DND-41 (cell line): ENCODE measurements at regions not wholly inside any gene's neighbourhood (a gene's known extent, or its start where the extent isn't known, plus 50 kb on each side); places are given as distances from the start of the nearest gene placed in this dataset.
A peak's percentile ranks its signal among the peaks of the same experiment; 100 is the strongest.
"Not testable (repeated sequence)": the region's sequence is repeated elsewhere in the genome, so short reads cannot be mapped to it uniquely, and the experiment has no call there.

Experiments
- ATAC-seq: fragments of 200-7000 bp; cut with Tn5 transposase; 3 replicates; pipeline ENCODE4 v1.9.1; 2021; ENCODE audit warnings: low read depth; ENCODE audit not compliant: insufficient read depth
- DNase-seq: peaks from one replicate; pipeline ENCODE4 v3.0.0-alpha.2; 2020
- H2AFZ ChIP-seq: 2 replicates; pipeline ENCODE4 v1.6.0; 2012; ENCODE audit warnings: low read depth, low read length
- H3K27ac ChIP-seq: 2 replicates; pipeline ENCODE4 v1.5.1; 2012; ENCODE audit warnings: low read length, inconsistent platforms
- H3K27me3 ChIP-seq: fragments of 200-600 bp; sonication (generic); 2 replicates; pipeline ENCODE4 v1.6.0; 2012; ENCODE audit warnings: low read length, mild to moderate bottlenecking, inconsistent platforms; ENCODE audit not compliant: insufficient read depth, poor library complexity
- H3K36me3 ChIP-seq: 2 replicates; pipeline ENCODE4 v1.5.1; 2012; ENCODE audit warnings: low read length, inconsistent platforms; ENCODE audit not compliant: insufficient read depth
- H3K4me1 ChIP-seq: 2 replicates; pipeline ENCODE4 v1.5.1; 2012; ENCODE audit warnings: mild to moderate bottlenecking, low read length; ENCODE audit not compliant: insufficient read depth
- H3K4me2 ChIP-seq: 2 replicates; pipeline ENCODE4 v1.6.0; 2012; ENCODE audit warnings: mild to moderate bottlenecking, moderate library complexity, low read length, inconsistent platforms; ENCODE audit not compliant: insufficient read depth
- H3K4me3 ChIP-seq, 2 experiments: fragments of 200-600 bp in 1 of 2; shearing (Covaris generic) in 1 of 2; 2 replicates each; pipeline ENCODE4 v1.5.1; 2012 to 2016; ENCODE audit warnings: inconsistent platforms in 2 of 2, low read length in 2 of 2, mild to moderate bottlenecking in 2 of 2, low read depth in 1 of 2, moderate library complexity in 1 of 2
- H3K79me2 ChIP-seq: 2 replicates; pipeline ENCODE4 v1.6.0; 2012; ENCODE audit warnings: low read length, inconsistent platforms; ENCODE audit not compliant: insufficient read depth
- H3K9ac ChIP-seq: 2 replicates; pipeline ENCODE4 v1.6.0; 2012; ENCODE audit warnings: low read depth, mild to moderate bottlenecking, inconsistent platforms, low read length, moderate library complexity
- H3K9me3 ChIP-seq: 2 replicates; pipeline ENCODE4 v1.5.1; 2012; ENCODE audit warnings: low read length, moderate library complexity, mild to moderate bottlenecking, inconsistent platforms; ENCODE audit not compliant: insufficient read depth, severe bottlenecking
- H4K20me1 ChIP-seq: 2 replicates; pipeline ENCODE4 v1.6.0; 2012; ENCODE audit warnings: low read length; ENCODE audit not compliant: insufficient read depth
- EZH2 ChIP-seq: IDR thresholded peaks from 3 replicates; pipeline ENCODE4 v1.6.1; 2012; ENCODE audit warnings: borderline replicate concordance, low read depth, mild to moderate bottlenecking, moderate library complexity, low read length, inconsistent platforms; ENCODE audit not compliant: severe bottlenecking
- TF ChIP-seq, protein P1 (sequence below): IDR thresholded peaks from 2 replicates; pipeline ENCODE4 v1.5.1; 2012; ENCODE audit warnings: borderline replicate concordance, low read length, moderate library complexity, mild to moderate bottlenecking; ENCODE audit not compliant: poor library complexity, severe bottlenecking; ENCODE audit errors: extremely low read depth

GRCh38 chrX:101799387-101799786 is 132.4 kb downstream of the ZMAT1 start:
- TF ChIP-seq, protein P1, sequence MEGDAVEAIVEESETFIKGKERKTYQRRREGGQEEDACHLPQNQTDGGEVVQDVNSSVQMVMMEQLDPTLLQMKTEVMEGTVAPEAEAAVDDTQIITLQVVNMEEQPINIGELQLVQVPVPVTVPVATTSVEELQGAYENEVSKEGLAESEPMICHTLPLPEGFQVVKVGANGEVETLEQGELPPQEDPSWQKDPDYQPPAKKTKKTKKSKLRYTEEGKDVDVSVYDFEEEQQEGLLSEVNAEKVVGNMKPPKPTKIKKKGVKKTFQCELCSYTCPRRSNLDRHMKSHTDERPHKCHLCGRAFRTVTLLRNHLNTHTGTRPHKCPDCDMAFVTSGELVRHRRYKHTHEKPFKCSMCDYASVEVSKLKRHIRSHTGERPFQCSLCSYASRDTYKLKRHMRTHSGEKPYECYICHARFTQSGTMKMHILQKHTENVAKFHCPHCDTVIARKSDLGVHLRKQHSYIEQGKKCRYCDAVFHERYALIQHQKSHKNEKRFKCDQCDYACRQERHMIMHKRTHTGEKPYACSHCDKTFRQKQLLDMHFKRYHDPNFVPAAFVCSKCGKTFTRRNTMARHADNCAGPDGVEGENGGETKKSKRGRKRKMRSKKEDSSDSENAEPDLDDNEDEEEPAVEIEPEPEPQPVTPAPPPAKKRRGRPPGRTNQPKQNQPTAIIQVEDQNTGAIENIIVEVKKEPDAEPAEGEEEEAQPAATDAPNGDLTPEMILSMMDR, result peak; percentile 67
- TF ChIP-seq EZH2, result no peak
- no peaks in the 10 kb centered on the region for H4K20me1 ChIP-seq
- H3K36me3 ChIP-seq, result no peaks in the 10 kb centered on the region
- no peaks in the 10 kb centered on the region for H3K9me3 ChIP-seq
- DNase-seq, result peak; percentile 83
- H3K27me3 ChIP-seq, result no peaks in the 10 kb centered on the region
- no peak overlapping the region for H3K27ac ChIP-seq
- peak overlapping the region in 1 of 2 experiments; percentile 46; a peak in 2 of 4 replicates for H3K4me3 ChIP-seq
- peak; percentile 100 for ATAC-seq
- H3K9ac ChIP-seq, result no peak overlapping the region
- H3K4me1 ChIP-seq, result peaks cover 5% of the 10 kb centered on the region; the same call in 1 of the 2 replicates
- peak overlapping the region; percentile 55; the same call in 1 of the 2 replicates for H3K4me2 ChIP-seq
- peak overlapping the region; percentile 60 for H2AFZ ChIP-seq
- H3K79me2 ChIP-seq, result no peaks in the 10 kb centered on the region

GRCh38 chrX:101787934-101788333 is 128.3 kb upstream of the ARMCX2 start:
- TF ChIP-seq, protein P1, result no peak
- TF ChIP-seq EZH2, result no peak
- no peak overlapping the region for H3K27ac ChIP-seq
- ATAC-seq, result no peak
- H3K4me1 ChIP-seq, result no peaks in the 10 kb centered on the region
- no peaks in the 10 kb centered on the region for H4K20me1 ChIP-seq
- no peak overlapping the region for H3K9ac ChIP-seq
- H3K4me3 ChIP-seq, result no peak overlapping the region
- no peaks in the 10 kb centered on the region for H3K9me3 ChIP-seq
- H3K36me3 ChIP-seq, result no peaks in the 10 kb centered on the region
- H3K79me2 ChIP-seq, result no peaks in the 10 kb centered on the region
- H3K4me2 ChIP-seq, result no peak overlapping the region
- no peak overlapping the region for H2AFZ ChIP-seq
- no peaks in the 10 kb centered on the region for H3K27me3 ChIP-seq
- DNase-seq, result no peak

DNA sequence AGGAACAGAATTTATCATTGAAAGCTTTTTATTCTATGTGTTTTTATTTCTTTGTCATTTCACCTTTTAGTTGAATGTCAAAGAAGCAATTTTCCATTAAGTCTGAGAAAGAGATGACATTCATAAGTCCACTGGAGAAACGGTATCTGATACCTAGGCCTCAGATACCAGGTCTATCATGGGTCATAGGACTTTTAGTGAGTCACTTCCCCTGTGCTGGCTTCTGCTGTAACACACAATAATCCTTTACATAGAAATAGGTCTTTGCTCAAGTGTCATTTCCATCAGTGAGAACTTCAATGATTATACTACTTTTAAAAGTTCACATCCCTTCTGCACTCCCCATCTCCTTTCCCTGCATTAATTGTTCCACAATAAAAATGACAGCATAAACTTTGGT is 125.5 kb upstream of the ARMCX2 start:
- Histone ChIP-seq H3K9ac (no peak overlapping the region), H4K20me1 (no peaks in the 10 kb centered on the region), H3K9me3 (no peaks in the 10 kb centered on the region), H3K4me1 (no peaks in the 10 kb centered on the region), H3K36me3 (no peaks in the 10 kb centered on the region), H2AFZ (no peak overlapping the region), H3K27me3 (no peaks in the 10 kb centered on the region), H3K4me3 (no peak overlapping the region), H3K27ac (no peak overlapping the region), H3K4me2 (no peak overlapping the region), H3K79me2 (no peaks in the 10 kb centered on the region)
- ATAC-seq (no peak), DNase-seq (no peak)
- TF ChIP-seq, protein P1, result no peak
- TF ChIP-seq EZH2, result no peak

DNA sequence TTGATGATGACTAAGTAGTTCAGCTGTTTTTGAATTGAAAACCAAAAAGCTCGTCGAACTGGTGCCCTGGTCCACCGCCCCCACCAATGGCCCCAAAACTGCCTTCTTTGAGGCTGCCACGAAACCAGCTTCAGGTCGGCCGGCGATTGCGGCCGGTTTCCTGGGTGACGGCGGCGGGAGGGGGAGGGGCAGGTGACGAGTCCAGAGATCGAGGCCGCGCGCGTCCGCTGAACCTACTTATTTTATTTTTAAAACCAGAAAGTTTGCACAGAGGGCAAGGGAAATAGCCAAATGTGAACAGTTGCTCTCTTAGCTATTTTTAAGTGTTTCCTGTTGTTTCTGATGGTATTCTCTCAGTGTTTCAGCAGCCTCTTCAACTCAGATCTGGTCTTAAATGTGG is 120.8 kb upstream of the ARMCX2 start:
- H3K4me1 ChIP-seq, H3K27ac ChIP-seq, ATAC-seq, H3K4me2 ChIP-seq, H3K4me3 ChIP-seq, H3K79me2 ChIP-seq, H2AFZ ChIP-seq, DNase-seq, H3K9ac ChIP-seq, H3K9me3 ChIP-seq, H3K27me3 ChIP-seq, H3K36me3 ChIP-seq, H4K20me1 ChIP-seq: not testable (repeated sequence)
